ENCODE measurements at regions not wholly inside any gene's neighbourhood (a gene's known extent, or its start where the extent isn't known, plus 50 kb on each side); places are given as distances from the start of the nearest gene placed in this dataset.

- no peak for TF ChIP-seq SNAPC4 (CRISPR knock-in tag; IDR thresholded peaks at IDR 0.05)
- TF ChIP-seq ZKSCAN5 (CRISPR knock-in tag; IDR thresholded peaks at IDR 0.05) = no peak
- TF ChIP-seq CREB1 (IDR thresholded peaks at IDR 0.05) = no peak
- peak; percentile 57; the same call in 1 of the 2 replicates for TF ChIP-seq CREB1 (CRISPR knock-in tag; IDR thresholded peaks at IDR 0.05)
- TF ChIP-seq ZNF83 (CRISPR knock-in tag; IDR thresholded peaks at IDR 0.05; ENCODE audit: borderline replicate concordance) = no peak
- no peak for TF ChIP-seq ZNF598 (CRISPR knock-in tag; IDR thresholded peaks at IDR 0.05; ENCODE audit: borderline replicate concordance)
- TF ChIP-seq PAWR (CRISPR knock-in tag; IDR thresholded peaks at IDR 0.05; ENCODE audit: borderline replicate concordance) = no peak
- peak; percentile 75 for TF ChIP-seq NR2F6 (IDR thresholded peaks at IDR 0.05)
- TF ChIP-seq NR2F6 (CRISPR knock-in tag; IDR thresholded peaks at IDR 0.05) = peak; percentile 79
- no peak for TF ChIP-seq HDAC6 (IDR thresholded peaks at IDR 0.05; ENCODE audit: low read depth, low read length)
- TF ChIP-seq ZEB1 (IDR thresholded peaks at IDR 0.05; ENCODE audit: insufficient replicate concordance, low read depth) = no peak
- peak; percentile 67; the same call in 1 of the 2 replicates for TF ChIP-seq FOSL1 (CRISPR knock-in tag; IDR thresholded peaks at IDR 0.05; ENCODE audit: borderline replicate concordance)
- TF ChIP-seq ZNF513 (CRISPR knock-in tag; conservative IDR thresholded peaks at IDR 0.05) = no peak
- no peak for TF ChIP-seq KDM6A (CRISPR knock-in tag; IDR thresholded peaks at IDR 0.05; ENCODE audit: low read depth)
- TF ChIP-seq ZNF674 (CRISPR knock-in tag; IDR thresholded peaks at IDR 0.05; ENCODE audit: low read depth) = no peak
- no peak for TF ChIP-seq ZNF24 (IDR thresholded peaks at IDR 0.05)
- TF ChIP-seq CHD4 (IDR thresholded peaks at IDR 0.05; ENCODE audit: borderline replicate concordance, low read length) = no peak
- no peak for TF ChIP-seq ZNF446 (CRISPR knock-in tag; IDR thresholded peaks at IDR 0.05)
- no peak for TF ChIP-seq ZNF777 (CRISPR knock-in tag; IDR thresholded peaks at IDR 0.05)
- TF ChIP-seq ZNF580 (CRISPR knock-in tag; IDR thresholded peaks at IDR 0.05; ENCODE audit: borderline replicate concordance, low read depth) = no peak
- no peak for TF ChIP-seq NCOA1 (CRISPR knock-in tag; IDR thresholded peaks at IDR 0.05)
- peak; percentile 71; the same call in 1 of the 2 replicates for TF ChIP-seq HIC2 (CRISPR knock-in tag; IDR thresholded peaks at IDR 0.05; ENCODE audit: low read depth)
- no peak for TF ChIP-seq RAD21 (CRISPR knock-in tag; IDR thresholded peaks at IDR 0.05)
- no peak for TF ChIP-seq KDM4B (CRISPR knock-in tag; IDR thresholded peaks at IDR 0.05)
- TF ChIP-seq ZNF460 (CRISPR knock-in tag; IDR thresholded peaks at IDR 0.05; ENCODE audit: borderline replicate concordance) = no peak
- no peak for TF ChIP-seq RBFOX2 (IDR thresholded peaks at IDR 0.05; ENCODE audit: low read depth, low read length)
Observed at GRCh38 chr6:56714982-56715456, 72.3 kb upstream of the DST start (continued).

Measured in HepG2 (cell line).